K562 (cell line): ENCODE measurements at regions not wholly inside any gene's neighbourhood (a gene's known extent, or its start where the extent isn't known, plus 50 kb on each side); places are given as distances from the start of the nearest gene placed in this dataset.

Experiments
- ATAC-seq: fragments of 200-7000 bp; cut with Tn5 transposase; 3 replicates; pipeline ENCODE4 v1.9.1; 2020; ENCODE audit warnings: moderate library complexity
- BruUV-seq: library from RNA; stranded (reverse); fragments of 400-500 nt; replicated peaks from 2 replicates; lab custom pipeline; 2021; lab: Mats Ljungman, UMichigan
- CTCF ChIA-PET: fragments of 300-600 bp; formaldehyde crosslinking; extraction: SDS; loops from one replicate; lab custom pipeline; 2021; ENCODE audit warnings: low intra/inter-chr PET ratio; lab: Yijun Ruan, JAX
- POLR2A ChIA-PET: fragments of 300-600, 350-650 bp; sonication (Branson Sonifier 250); formaldehyde crosslinking; extraction: SDS; loops from one replicate; lab custom pipeline; 2021; ENCODE audit warnings: antibody characterized with exemption, inconsistent platforms; lab: Yijun Ruan, JAX
- DNase-seq, 4 experiments: peaks; one replicate each; pipeline versions ENCODE4 v3.0.0 to v3.0.0-alpha.2; 2011 to 2018; ENCODE audit warnings: low spot score in 3 of 4, mixed read lengths in 3 of 4; ENCODE audit errors: extremely low read depth in 1 of 4
- FAIRE-seq: peaks from 2 replicates; lab custom pipeline; 2011; peaks lifted over from hg19 to GRCh38; lab: Jason Lieb, UNC
- H2AFZ ChIP-seq: 2 replicates; pipeline ENCODE4 v1.6.0; 2011; ENCODE audit warnings: low read depth, low read length, control low read depth, inconsistent platforms
- H3K27ac ChIP-seq: fragments of 200-600 bp; 3 replicates; pipeline ENCODE4 v1.8.0; 2011; ENCODE audit warnings: low read depth, mild to moderate bottlenecking, control low read depth, inconsistent platforms, low read length, moderate library complexity, mixed read lengths; ENCODE audit errors: extremely low read depth
- H3K27me3 ChIP-seq, 2 experiments: fragments of 300-600 bp in 1 of 2; 2 replicates in 1 of 2; 3 replicates in 1 of 2; pipeline versions ENCODE4 v1.6.0 to v1.8.0; 2011; ENCODE audit warnings: inconsistent platforms in 2 of 2, low read length in 2 of 2, mild to moderate bottlenecking in 1 of 2, mixed read lengths in 1 of 2, moderate library complexity in 1 of 2; ENCODE audit not compliant: control insufficient read depth in 2 of 2, insufficient read depth in 2 of 2
- H3K36me3 ChIP-seq: fragments of 300-600 bp; 3 replicates; pipeline ENCODE4 v1.8.0; 2011; ENCODE audit warnings: mild to moderate bottlenecking, low read length, inconsistent platforms; ENCODE audit not compliant: control insufficient read depth, insufficient read depth
- H3K4me1 ChIP-seq, 2 experiments: fragments of 200-600 bp in 1 of 2; replicated peaks in 1 of 2; 2 replicates in 1 of 2; 3 replicates in 1 of 2; pipeline versions ENCODE4 v1.5.1 to v1.8.0; 2011; ENCODE audit warnings: inconsistent platforms in 2 of 2, low read length in 2 of 2, mild to moderate bottlenecking in 1 of 2, mixed read lengths in 1 of 2, moderate library complexity in 1 of 2; ENCODE audit not compliant: control insufficient read depth in 2 of 2, insufficient read depth in 2 of 2
- H3K4me2 ChIP-seq: 2 replicates; pipeline ENCODE4 v1.6.1; 2011; ENCODE audit warnings: low read length, control low read depth, inconsistent platforms, mixed read lengths; ENCODE audit not compliant: insufficient read depth
- H3K4me3 ChIP-seq: fragments of 200-600 bp; sonication (generic), shearing (Covaris generic); 2 replicates; pipeline ENCODE4 v1.5.1; 2016; ENCODE audit warnings: control low read depth, inconsistent platforms
- H3K79me2 ChIP-seq: fragments of 200-600 bp; 3 replicates; pipeline ENCODE4 v1.8.0; 2011; ENCODE audit warnings: low read length, inconsistent platforms; ENCODE audit not compliant: control insufficient read depth, insufficient read depth
- H3K9ac ChIP-seq, 2 experiments: 2 replicates each; pipeline versions ENCODE4 v1.6.0 to v1.6.1; 2011; ENCODE audit warnings: low read depth in 2 of 2, low read length in 2 of 2, control low read depth in 1 of 2, inconsistent platforms in 1 of 2, mild to moderate bottlenecking in 1 of 2, mixed read lengths in 1 of 2; ENCODE audit not compliant: insufficient read depth in 1 of 2
- H3K9me1 ChIP-seq: one replicate; pipeline ENCODE4 v1.6.0; 2011; ENCODE audit warnings: inconsistent platforms, mild to moderate bottlenecking, low read length, moderate library complexity; ENCODE audit not compliant: control insufficient read depth, insufficient read depth
- H3K9me3 ChIP-seq: replicated peaks from 2 replicates; pipeline ENCODE4 v1.5.1; 2011; ENCODE audit warnings: low read depth, low read length, inconsistent platforms; ENCODE audit not compliant: control insufficient read depth, insufficient read depth
- H4K20me1 ChIP-seq: replicated peaks from 2 replicates; pipeline ENCODE4 v1.6.1; 2011; ENCODE audit warnings: low read length, inconsistent platforms, mixed read lengths; ENCODE audit not compliant: control insufficient read depth, insufficient read depth
- ARID2 ChIP-seq: fragments of 450-650 bp; IDR thresholded peaks from 2 replicates; pipeline ENCODE4 v1.6.1; 2017; ENCODE audit warnings: antibody characterized with exemption, mild to moderate bottlenecking
- EHMT2 ChIP-seq: fragments of 450-650 bp; IDR thresholded peaks from 2 replicates; pipeline ENCODE4 v1.6.1; 2018; ENCODE audit warnings: antibody characterized with exemption
- ETS1 ChIP-seq: conservative IDR thresholded peaks from 2 replicates; pipeline ENCODE4 v1.6.1; 2011; ENCODE audit warnings: low read depth, mild to moderate bottlenecking, low read length; ENCODE audit not compliant: control insufficient read depth
- ZFX ChIP-seq: sonication (generic); formaldehyde crosslinking; IDR thresholded peaks from 2 replicates; pipeline ENCODE4 v1.8.0; 2022; ENCODE audit warnings: mild to moderate bottlenecking, missing genetic modification reagents, moderate library complexity
- ZNF551 ChIP-seq: fragments of 250-450 bp; sonication (Bioruptor Pico); IDR thresholded peaks from 2 replicates; pipeline ENCODE4 v1.5.0; 2021; ENCODE audit warnings: mild to moderate bottlenecking, moderate library complexity
- WGBS: fragments of 100-300 bp; shearing (Covaris generic); methylation state at CpG from one replicate; pipeline ENCODE4 v1.1.6; 2016; ENCODE audit warnings: low coverage, mixed read lengths; ENCODE audit not compliant: insufficient coverage; ENCODE audit errors: missing lambda C conversion rate; 5-methylcytosine and 5-hydroxymethylcytosine counted together
- in situ Hi-C: fragments of 300-500 bp; cut with MboI; formaldehyde crosslinking; loops from 4 replicates; pipeline ENCODE4 v1.15.0; 2018; ENCODE audit warnings: inconsistent platforms, mixed read lengths
- intact Hi-C: fragments of 100-400 bp; cut with micrococcal nuclease; formaldehyde crosslinking; loops from 2 replicates; pipeline ENCODE4 v1.14.2; 2022
- TF ChIP-seq, protein P1 (sequence below): fragments of 150-350 bp; IDR thresholded peaks from 2 replicates; pipeline ENCODE4 v1.6.1; 2014; ENCODE audit warnings: low read depth, mild to moderate bottlenecking, low read length, borderline replicate concordance

DNA sequence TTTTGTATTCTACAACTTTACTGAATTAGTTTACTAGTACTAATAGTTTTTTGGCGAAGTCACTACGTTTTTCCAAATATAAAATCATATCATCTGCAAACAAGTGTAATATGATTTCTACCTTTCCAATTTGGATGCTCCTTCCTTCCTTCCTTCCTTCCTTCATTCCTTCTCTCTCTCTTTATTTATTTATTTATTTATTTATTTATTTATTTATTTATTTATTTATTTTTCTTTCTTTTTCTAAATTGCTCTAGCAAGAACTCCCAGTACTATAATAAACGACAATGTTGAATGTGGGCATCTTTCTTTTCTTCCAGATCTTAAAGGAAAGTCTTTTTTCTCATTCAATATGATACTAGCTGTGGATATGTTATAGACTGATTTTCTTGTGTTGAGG lies 656.0 kb upstream of the LUZP2 start:
- H2AFZ ChIP-seq = no peak overlapping the region
- POLR2A ChIA-PET = no interaction called here
- TF ChIP-seq ZNF551 = no peak
- no peak for TF ChIP-seq EHMT2
- H3K9me3 ChIP-seq = no peaks in the 10 kb centered on the region
- CTCF ChIA-PET = no interaction called here
- ATAC-seq (no peak), FAIRE-seq (no peak), DNase-seq (no peak)
- 4% methylated on average over 3 of the region's 3 CpGs for WGBS
- H3K9me1 ChIP-seq = no peaks in the 10 kb centered on the region
- BruUV-seq = no TSS peak
- intact Hi-C loops = no loop called here
- H3K27ac ChIP-seq = no peak overlapping the region
- no peak overlapping the region for H3K4me2 ChIP-seq
- H3K27me3 ChIP-seq = no peaks in the 10 kb centered on the region
- H3K4me3 ChIP-seq = no peak overlapping the region
- in situ Hi-C loops = no loop called here
- no peaks in the 10 kb centered on the region for H3K79me2 ChIP-seq
- no peaks in the 10 kb centered on the region for H3K4me1 ChIP-seq
- H3K36me3 ChIP-seq = no peaks in the 10 kb centered on the region
- H3K9ac ChIP-seq = no peak overlapping the region
- no peaks in the 10 kb centered on the region for H4K20me1 ChIP-seq

DNA sequence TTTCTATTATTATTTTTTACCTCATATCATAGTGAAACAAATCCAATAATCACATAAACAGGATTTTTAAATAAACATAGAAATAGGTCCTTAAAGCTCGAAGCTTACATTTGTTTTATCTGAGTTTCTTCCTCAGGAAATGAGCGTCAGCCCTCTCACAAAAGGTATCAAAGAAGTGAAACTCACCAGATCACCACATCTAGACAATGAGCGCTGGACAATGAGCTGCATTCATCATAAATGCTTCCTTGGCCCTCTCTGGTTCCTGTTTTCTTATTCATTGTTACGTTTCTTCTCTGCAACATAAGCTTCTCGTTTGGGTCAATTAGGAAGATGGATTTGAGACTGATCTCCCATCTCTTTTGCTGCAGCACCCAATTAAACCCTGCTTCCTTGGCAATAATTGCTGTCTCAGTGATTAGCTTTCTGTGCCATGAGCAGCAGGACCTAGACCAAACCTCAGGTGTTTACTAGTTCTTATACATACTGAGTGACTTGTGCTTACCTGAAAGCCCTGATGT lies 649.9 kb upstream of the LUZP2 start:
- Histone ChIP-seq H3K79me2 (no peaks in the 10 kb centered on the region), H3K9me3 (no peaks in the 10 kb centered on the region), H3K4me3 (no peak overlapping the region), H3K36me3 (no peaks in the 10 kb centered on the region), H3K9me1 (no peaks in the 10 kb centered on the region), H3K9ac (no peak overlapping the region), H3K4me1 (no peaks in the 10 kb centered on the region), H3K4me2 (no peak overlapping the region), H4K20me1 (no peaks in the 10 kb centered on the region), H3K27ac (no peak overlapping the region), H2AFZ (no peak overlapping the region), H3K27me3 (no peaks in the 10 kb centered on the region)
- ATAC-seq = no peak
- no peak for DNase-seq
- no TSS peak for BruUV-seq
- WGBS = 0% methylated on average over 5 of the region's 5 CpGs
- in situ Hi-C loops (no loop called here), intact Hi-C loops (no loop called here)
- no peak for FAIRE-seq
- POLR2A ChIA-PET = no interaction called here
- CTCF ChIA-PET = no interaction called here
- TF ChIP-seq ZFX (CRISPR knock-in tag) (no peak), ARID2 (no peak), ETS1 (no peak)
- TF ChIP-seq, protein P1, sequence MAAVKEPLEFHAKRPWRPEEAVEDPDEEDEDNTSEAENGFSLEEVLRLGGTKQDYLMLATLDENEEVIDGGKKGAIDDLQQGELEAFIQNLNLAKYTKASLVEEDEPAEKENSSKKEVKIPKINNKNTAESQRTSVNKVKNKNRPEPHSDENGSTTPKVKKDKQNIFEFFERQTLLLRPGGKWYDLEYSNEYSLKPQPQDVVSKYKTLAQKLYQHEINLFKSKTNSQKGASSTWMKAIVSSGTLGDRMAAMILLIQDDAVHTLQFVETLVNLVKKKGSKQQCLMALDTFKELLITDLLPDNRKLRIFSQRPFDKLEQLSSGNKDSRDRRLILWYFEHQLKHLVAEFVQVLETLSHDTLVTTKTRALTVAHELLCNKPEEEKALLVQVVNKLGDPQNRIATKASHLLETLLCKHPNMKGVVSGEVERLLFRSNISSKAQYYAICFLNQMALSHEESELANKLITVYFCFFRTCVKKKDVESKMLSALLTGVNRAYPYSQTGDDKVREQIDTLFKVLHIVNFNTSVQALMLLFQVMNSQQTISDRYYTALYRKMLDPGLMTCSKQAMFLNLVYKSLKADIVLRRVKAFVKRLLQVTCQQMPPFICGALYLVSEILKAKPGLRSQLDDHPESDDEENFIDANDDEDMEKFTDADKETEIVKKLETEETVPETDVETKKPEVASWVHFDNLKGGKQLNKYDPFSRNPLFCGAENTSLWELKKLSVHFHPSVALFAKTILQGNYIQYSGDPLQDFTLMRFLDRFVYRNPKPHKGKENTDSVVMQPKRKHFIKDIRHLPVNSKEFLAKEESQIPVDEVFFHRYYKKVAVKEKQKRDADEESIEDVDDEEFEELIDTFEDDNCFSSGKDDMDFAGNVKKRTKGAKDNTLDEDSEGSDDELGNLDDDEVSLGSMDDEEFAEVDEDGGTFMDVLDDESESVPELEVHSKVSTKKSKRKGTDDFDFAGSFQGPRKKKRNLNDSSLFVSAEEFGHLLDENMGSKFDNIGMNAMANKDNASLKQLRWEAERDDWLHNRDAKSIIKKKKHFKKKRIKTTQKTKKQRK = no peak
